Glomerular visceral epithelial cell (primary cell): ENCODE measurements at regions not wholly inside any gene's neighbourhood (a gene's known extent, or its start where the extent isn't known, plus 50 kb on each side); places are given as distances from the start of the nearest gene placed in this dataset.

ENCODE experiments used
- DNase-seq: peaks from one replicate; pipeline ENCODE4 v3.0.0-alpha.2; 2016; ENCODE audit errors: extremely low spot score

DNA sequence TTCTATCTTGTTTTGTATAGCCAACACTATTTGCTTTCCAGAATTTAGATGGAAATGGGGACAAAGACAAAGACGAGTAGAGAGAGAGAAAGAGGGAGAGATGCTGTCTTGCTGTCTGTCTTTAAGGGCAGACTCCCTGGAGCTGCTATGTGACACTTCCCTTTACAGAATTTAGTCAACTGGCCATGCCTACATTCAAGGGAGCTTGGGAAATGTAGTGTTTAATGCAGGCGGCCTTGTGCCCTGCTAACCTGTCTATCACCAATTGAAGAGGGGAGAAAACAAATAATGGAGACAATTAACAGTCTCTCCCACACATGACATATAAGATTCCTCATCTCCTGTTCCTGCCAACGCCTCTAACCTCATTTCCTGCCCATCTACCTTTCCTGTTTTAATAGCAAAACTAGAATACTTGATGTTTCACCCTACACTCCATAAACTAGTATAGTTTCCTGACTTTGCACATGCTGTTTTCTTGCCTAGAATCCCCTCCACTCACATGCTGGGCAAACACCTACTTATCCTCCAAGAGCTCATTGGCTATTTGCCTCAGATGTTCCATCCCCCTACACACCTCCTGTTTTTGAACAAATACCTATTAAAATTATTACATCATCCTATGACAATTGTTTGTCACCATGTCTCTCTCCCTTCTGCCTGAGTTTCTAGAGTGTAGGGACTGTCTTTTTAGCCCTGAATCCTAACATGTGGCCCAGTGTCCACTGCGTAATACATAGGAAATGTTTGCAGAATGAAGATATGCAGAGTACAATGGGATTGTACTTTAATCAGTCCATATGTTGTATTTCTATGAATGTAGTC, 117.2 kb downstream of the SLC25A24 start:
- DNase-seq = no peak

DNA sequence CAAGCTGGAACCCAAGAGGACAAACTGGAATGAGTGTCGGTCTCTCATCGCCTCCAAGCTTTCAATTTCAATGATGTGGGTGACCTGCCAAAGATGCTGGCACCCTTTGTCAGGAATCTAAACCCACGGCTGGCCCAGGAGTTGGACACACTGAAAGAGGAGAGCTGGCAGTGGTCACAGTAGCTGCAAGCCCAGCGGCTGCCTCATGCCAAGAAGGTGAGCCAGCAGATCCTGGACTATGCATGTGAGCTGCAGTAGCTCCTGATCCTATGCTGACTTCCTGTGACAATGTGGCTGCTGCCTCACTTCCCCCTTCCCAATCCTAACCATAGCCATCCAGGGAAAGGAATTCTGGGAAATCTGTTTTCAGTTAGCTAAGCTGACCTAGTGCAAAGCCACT, 117.0 kb upstream of the VAV3 start:
- DNase-seq = no peak

GRCh38 chr1:108080448-108080847, 115.5 kb upstream of the VAV3 start:
- no peak for DNase-seq

GRCh38 chr1:108079440-108080025, 114.6 kb upstream of the VAV3 start:
- no peak for DNase-seq

- no peak for DNase-seq
Observed at GRCh38 chr1:108077991-108078390, 113.0 kb upstream of the VAV3 start.

DNA sequence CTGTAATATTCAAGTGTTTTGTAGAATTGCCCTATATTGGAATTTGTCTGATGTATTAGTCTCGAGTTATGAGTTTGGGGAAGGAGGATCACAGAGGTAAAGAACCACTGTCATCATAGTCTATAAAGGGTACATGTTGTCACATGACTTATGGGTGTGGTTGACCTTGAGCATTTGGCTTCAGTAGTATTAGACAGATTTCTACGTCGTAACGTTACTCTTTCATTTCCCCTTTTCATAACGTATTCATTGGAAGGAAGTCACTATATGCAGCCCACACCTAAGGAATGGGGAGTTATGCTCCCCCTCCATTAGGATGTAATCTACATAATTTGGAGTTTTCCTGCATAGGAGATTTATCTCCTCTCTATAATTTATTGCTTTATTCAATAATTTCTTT, 110.1 kb upstream of the VAV3 start:
- DNase-seq = no peak

GRCh38 chr1:108072776-108073175, 107.8 kb upstream of the VAV3 start:
- no peak for DNase-seq

DNA sequence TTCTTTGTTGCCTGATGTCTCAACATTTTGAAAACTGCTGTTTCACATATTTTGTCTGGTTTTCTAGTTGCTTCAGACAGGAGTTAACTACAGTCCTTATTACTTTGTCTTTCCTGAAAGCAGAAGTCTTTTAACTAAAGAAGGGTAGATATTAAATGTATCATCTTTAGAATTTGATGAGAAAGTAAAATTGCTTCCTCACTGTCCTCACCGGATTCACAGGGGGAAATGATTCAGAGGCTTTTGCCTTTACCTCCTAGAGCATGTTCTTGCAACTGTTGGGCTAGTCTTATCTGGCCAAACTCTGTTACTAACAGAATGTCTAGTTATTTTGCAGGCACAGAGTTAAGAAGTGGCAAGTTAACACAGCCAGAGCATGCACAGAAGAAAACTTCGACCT, 107.2 kb upstream of the VAV3 start:
- DNase-seq = no peak

DNA sequence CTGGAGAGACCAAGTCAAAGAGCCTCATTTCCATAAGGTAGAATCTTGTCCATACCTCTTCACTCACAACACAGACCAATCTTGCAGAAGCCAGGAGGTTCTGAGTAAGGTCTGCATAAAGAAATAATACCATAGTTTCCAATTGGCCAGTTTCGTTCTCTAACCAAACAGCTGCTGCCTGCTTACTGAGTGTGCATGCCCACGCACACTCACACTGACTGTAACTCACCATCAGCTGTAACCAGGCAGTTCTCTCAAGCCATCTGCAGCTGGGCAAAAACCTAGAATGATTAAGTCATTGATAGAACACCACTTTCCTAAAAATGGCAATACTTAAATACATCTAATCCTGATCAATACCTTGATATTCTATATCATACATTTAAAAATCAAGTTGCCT, 106.6 kb upstream of the VAV3 start:
- no peak for DNase-seq

GRCh38 chr1:108070662-108071061, 105.7 kb upstream of the VAV3 start:
- DNase-seq = no peak

GRCh38 chr1:108067884-108068540, 103.0 kb upstream of the VAV3 start:
- no peak for DNase-seq

- no peak for DNase-seq
Observed at GRCh38 chr1:108066808-108067207, 101.8 kb upstream of the VAV3 start.

- DNase-seq = no peak
Observed at GRCh38 chr1:108064255-108064654, 99.3 kb upstream of the VAV3 start.

DNA sequence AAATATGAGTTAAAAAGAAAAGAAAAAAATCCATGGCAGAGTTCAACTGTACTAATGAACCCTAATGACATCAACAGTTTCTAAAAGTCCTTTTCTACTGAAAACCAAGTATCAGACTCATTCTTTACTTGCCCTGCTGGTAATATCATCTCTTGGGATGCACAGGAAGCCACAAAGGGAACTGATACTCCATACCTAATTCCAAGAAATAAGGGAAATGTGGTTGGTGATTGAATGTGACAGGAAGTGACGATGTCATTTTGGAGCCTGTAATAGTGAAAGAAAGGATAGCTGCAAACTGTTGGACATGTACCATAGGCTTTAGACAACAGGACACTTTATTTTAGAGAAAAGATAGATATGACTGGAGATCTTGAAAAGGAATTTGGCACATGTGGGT, 98.7 kb upstream of the VAV3 start:
- no peak for DNase-seq

GRCh38 chr1:108059945-108060344, 95.0 kb upstream of the VAV3 start:
- DNase-seq = no peak

DNA sequence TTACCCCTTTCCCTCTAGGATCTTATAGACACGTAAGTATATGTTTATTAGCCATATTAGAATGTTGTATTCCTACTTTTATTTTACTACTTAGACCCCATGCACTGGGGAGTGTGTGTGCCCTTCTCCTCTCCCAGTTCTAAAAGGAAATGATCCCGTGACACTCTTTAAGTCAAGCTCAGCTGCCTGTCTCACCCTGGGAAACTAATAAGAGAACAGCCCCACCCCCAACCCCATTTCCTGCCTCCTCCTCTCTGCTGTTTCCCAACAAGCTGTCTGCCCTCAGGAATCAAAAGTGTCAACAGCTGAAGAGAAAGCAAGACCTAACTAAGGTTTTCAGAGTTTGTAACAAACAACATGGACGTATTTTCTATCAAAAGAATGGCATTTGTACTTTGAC, 92.6 kb upstream of the VAV3 start:
- DNase-seq = no peak

- DNase-seq = no peak
Observed at GRCh38 chr1:108056436-108056990, 91.5 kb upstream of the VAV3 start.

DNA sequence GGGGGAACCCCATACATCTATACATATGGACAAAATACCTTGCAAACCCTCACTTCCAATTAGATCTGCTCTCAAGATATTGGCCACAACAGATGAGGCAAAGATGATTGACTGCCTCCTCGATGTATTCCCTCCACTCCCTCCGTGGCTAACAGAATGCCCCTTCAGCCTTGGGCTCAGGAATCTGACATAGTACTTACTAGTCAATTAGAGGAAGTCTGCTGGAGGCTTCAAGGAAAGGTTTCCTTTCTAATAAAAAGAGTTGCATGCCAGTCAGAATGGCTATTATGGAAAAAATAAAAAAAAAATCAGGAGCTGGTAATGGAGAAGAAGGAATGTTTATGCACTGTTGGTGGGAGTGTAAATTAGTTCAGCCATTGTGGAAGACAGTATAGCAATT, 90.4 kb upstream of the VAV3 start:
- no peak for DNase-seq

DNA sequence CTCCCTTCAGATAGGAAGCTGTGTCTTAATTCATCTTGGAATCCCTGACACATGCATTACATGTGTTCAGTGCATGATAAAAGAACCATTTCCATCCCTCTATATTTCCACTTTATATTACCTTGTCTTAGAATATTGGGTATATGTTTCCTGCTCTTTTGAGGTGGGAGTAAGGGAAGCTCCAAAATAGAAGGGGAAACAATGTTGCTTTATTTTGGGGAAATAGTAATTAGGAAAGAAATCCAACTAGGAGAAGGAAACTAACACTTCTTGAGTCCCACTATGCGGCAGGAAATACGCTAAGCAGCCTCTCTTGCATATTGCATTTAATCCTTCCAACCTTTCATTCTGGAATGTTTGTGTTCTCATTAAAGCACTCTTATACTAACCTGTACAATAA, 89.4 kb upstream of the VAV3 start:
- DNase-seq = no peak

DNA sequence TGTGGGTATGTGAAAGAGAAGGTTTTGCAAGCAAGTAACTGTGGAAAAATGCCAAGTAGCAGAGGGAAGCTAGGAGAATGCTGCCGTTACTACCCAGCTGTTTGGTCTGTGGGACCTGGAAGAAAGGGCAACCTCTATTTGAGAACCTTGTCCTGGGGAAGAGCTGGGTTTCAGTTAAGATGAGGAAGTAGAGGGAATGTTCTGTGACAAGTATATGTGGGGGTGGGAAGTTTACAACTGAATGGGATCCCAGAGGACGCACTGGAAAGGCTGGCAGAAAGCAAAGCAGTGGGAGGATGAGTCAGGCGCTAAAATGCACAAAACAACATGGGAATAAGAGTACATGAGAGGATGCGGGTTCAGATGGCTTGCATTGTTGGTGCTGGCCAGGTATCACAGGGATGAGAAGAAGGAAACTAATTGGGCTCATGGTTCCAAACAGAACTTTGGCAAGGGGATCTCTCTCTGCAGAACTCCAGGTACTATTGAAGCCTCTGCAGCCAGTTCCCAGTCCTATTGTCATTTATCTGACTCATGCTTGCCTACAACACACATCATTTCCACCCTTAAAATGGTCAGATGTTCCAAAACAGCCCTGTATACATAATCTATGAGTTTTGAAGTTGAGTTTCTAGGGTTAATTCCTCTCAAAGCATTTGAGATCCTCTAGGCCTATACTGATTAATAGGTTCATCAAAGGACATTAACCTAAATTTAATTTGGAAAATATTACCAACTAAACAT, 88.5 kb upstream of the VAV3 start:
- no peak for DNase-seq

GRCh38 chr1:108051631-108052377, 86.8 kb upstream of the VAV3 start:
- DNase-seq = no peak
